ENCODE measurements at regions not wholly inside any gene's neighbourhood (a gene's known extent, or its start where the extent isn't known, plus 50 kb on each side); places are given as distances from the start of the nearest gene placed in this dataset.

- DNase-seq: no peak
Measured at GRCh38 chr4:124018383-124019317, 622.1 kb downstream of the SPRY1 start.

GRCh38 chr4:124019749-124020549 is 623.4 kb downstream of the SPRY1 start:
- no peak for DNase-seq

GRCh38 chr4:124025000-124025399 is 628.4 kb downstream of the SPRY1 start:
- no peak for DNase-seq

- no peak for DNase-seq
Measured at GRCh38 chr4:124025428-124025827, 628.8 kb downstream of the SPRY1 start.

- DNase-seq: no peak
Measured at GRCh38 chr4:124028182-124028581, 631.6 kb downstream of the SPRY1 start.

GRCh38 chr4:124030147-124030546 is 633.6 kb downstream of the SPRY1 start:
- no peak for DNase-seq

GRCh38 chr4:124032035-124032434 is 635.4 kb downstream of the SPRY1 start:
- no peak for DNase-seq

GRCh38 chr4:124035364-124036041 is 638.9 kb downstream of the SPRY1 start:
- DNase-seq: no peak

- DNase-seq: no peak
Measured at GRCh38 chr4:124037236-124037635, 640.6 kb downstream of the SPRY1 start.

- no peak for DNase-seq
Measured at GRCh38 chr4:124044330-124044729, 647.7 kb downstream of the SPRY1 start.

GRCh38 chr4:124044867-124045266 is 648.3 kb downstream of the SPRY1 start:
- DNase-seq: no peak

- DNase-seq: no peak
Measured at GRCh38 chr4:124046190-124046589, 649.6 kb downstream of the SPRY1 start.

GRCh38 chr4:124053872-124054538 is 657.4 kb downstream of the SPRY1 start:
- no peak for DNase-seq

- DNase-seq: no peak
Measured at GRCh38 chr4:124055336-124055735, 657.2 kb downstream of the ANKRD50 start.

GRCh38 chr4:124055896-124056295 is 656.6 kb downstream of the ANKRD50 start:
- no peak for DNase-seq

GRCh38 chr4:124060261-124060918 is 652.1 kb downstream of the ANKRD50 start:
- no peak for DNase-seq

GRCh38 chr4:124061413-124061812 is 651.1 kb downstream of the ANKRD50 start:
- no peak for DNase-seq

GRCh38 chr4:124065422-124065821 is 647.1 kb downstream of the ANKRD50 start:
- DNase-seq: no peak

- no peak for DNase-seq
Measured at GRCh38 chr4:124065936-124066335, 646.6 kb downstream of the ANKRD50 start.

- DNase-seq: no peak
Measured at GRCh38 chr4:124066595-124066994, 645.9 kb downstream of the ANKRD50 start.

- no peak for DNase-seq
Measured at GRCh38 chr4:124067046-124067445, 645.5 kb downstream of the ANKRD50 start.

All from CD4-positive, alpha-beta T cell treated with Interleukin-6 for 4 hours (primary cell).